Naive thymus-derived CD8-positive, alpha-beta T cell (primary cell): ENCODE measurements at regions not wholly inside any gene's neighbourhood (a gene's known extent, or its start where the extent isn't known, plus 50 kb on each side); places are given as distances from the start of the nearest gene placed in this dataset.

ENCODE experiments used
- ATAC-seq, 2 donors: fragments of 150-1000 bp; cut with Tn5 transposase in 1 of 2; sonication (Bioruptor Pico), chemical (Tn5 transposase) in 1 of 2; 1 replicate in 1 of 2; 2 replicates in 1 of 2; pipeline ENCODE4 v1.10.0; 2021; ENCODE audit warnings: mild to moderate bottlenecking in 2 of 2, moderate library complexity in 2 of 2
- POLR2A ChIA-PET: fragments of 350-600 bp; sonication (Branson Sonifier 250); formaldehyde crosslinking; loops from one replicate; lab custom pipeline; 2021; ENCODE audit warnings: antibody characterized with exemption; lab: Charles Lee
- DNase-seq, 10 donors: peaks; one replicate each; pipeline versions ENCODE4 v3.0.0 to v3.0.0-alpha.2; 2020 to 2022
- H3K27ac Mint-ChIP-seq, 10 donors: one replicate each; pipeline ENCODE4 v1.8.0; 2020 to 2022; ENCODE audit warnings: mild to moderate bottlenecking in 10 of 10, mixed read lengths in 10 of 10, moderate library complexity in 4 of 10, inconsistent platforms in 1 of 10
- H3K27me3 Mint-ChIP-seq, 5 donors: one replicate each; pipeline ENCODE4 v1.8.0; 2021 to 2022; ENCODE audit warnings: mixed read lengths in 5 of 5
- H3K36me3 Mint-ChIP-seq, 3 donors: one replicate each; pipeline ENCODE4 v1.8.0; 2020 to 2022; ENCODE audit warnings: mixed read lengths in 3 of 3, mild to moderate bottlenecking in 2 of 3, inconsistent platforms in 1 of 3
- H3K4me1 Mint-ChIP-seq, 4 donors: one replicate each; pipeline ENCODE4 v1.8.0; 2021 to 2022; ENCODE audit warnings: mixed read lengths in 4 of 4
- H3K4me3 Mint-ChIP-seq, 10 donors: one replicate each; pipeline ENCODE4 v1.8.0; 2020 to 2022; ENCODE audit warnings: mild to moderate bottlenecking in 10 of 10, mixed read lengths in 10 of 10, moderate library complexity in 6 of 10, inconsistent platforms in 1 of 10
- H3K9me3 Mint-ChIP-seq, 9 donors: one replicate each; pipeline ENCODE4 v1.8.0; 2020 to 2022; ENCODE audit warnings: mixed read lengths in 9 of 9, mild to moderate bottlenecking in 3 of 9, inconsistent platforms in 1 of 9, moderate library complexity in 1 of 9

- Mint-ChIP-seq H3K27me3 (peaks cover 11 to 34% (median 16%) of the 10 kb centered on the region in 5 donors), H3K4me1 (peaks cover 0 to 3% (median 0%) of the 10 kb centered on the region in 4 donors), H3K36me3 (peaks cover 0 to 28% (median 16%) of the 10 kb centered on the region in 3 donors), H3K27ac (no peak overlapping the region), H3K9me3 (peaks cover 7 to 30% (median 19%) of the 10 kb centered on the region in 9 donors), H3K4me3 (no peak overlapping the region)
- ATAC-seq (no peak), DNase-seq (no peak)
- POLR2A ChIA-PET = no interaction called here
These were observed 274.1 kb downstream of the ZEB1 start for GRCh38 chr10:31593124-31593523.

GRCh38 chr10:31591569-31591968 is 272.6 kb downstream of the ZEB1 start:
- DNase-seq = no peak
- Mint-ChIP-seq H3K4me3 (no peak overlapping the region), H3K4me1 (peaks cover 0 to 11% (median 4%) of the 10 kb centered on the region in 4 donors), H3K9me3 (peaks cover 7 to 30% (median 19%) of the 10 kb centered on the region in 9 donors), H3K36me3 (peaks cover 0 to 32% (median 16%) of the 10 kb centered on the region in 3 donors), H3K27me3 (peaks cover 15 to 47% (median 25%) of the 10 kb centered on the region in 5 donors), H3K27ac (no peak overlapping the region)
- POLR2A ChIA-PET = no interaction called here
- no peak for ATAC-seq

GRCh38 chr10:31590023-31590800 is 271.2 kb downstream of the ZEB1 start:
- POLR2A ChIA-PET = no interaction called here
- peaks cover 0 to 14% (median 5%) of the 10 kb centered on the region in 4 donors for H3K4me1 Mint-ChIP-seq
- H3K36me3 Mint-ChIP-seq = peaks cover 0 to 32% (median 16%) of the 10 kb centered on the region in 3 donors
- DNase-seq (no peak), ATAC-seq (no peak)
- H3K27ac Mint-ChIP-seq = no peak overlapping the region
- H3K9me3 Mint-ChIP-seq = peaks cover 7 to 30% (median 19%) of the 10 kb centered on the region in 9 donors
- no peak overlapping the region for H3K4me3 Mint-ChIP-seq
- peaks cover 16 to 47% (median 26%) of the 10 kb centered on the region in 5 donors for H3K27me3 Mint-ChIP-seq

- peaks cover 12 to 41% (median 17%) of the 10 kb centered on the region in 5 donors for H3K27me3 Mint-ChIP-seq
- peaks cover 0 to 27% (median 15%) of the 10 kb centered on the region in 3 donors for H3K36me3 Mint-ChIP-seq
- H3K4me1 Mint-ChIP-seq = peaks cover 0 to 18% (median 5%) of the 10 kb centered on the region in 4 donors
- DNase-seq (no peak), ATAC-seq (no peak)
- H3K27ac Mint-ChIP-seq = no peak overlapping the region
- H3K9me3 Mint-ChIP-seq = peaks cover 7 to 22% (median 16%) of the 10 kb centered on the region in 9 donors
- POLR2A ChIA-PET = no interaction called here
- peak overlapping the region in 1 of 10 donors; percentile 60 for H3K4me3 Mint-ChIP-seq
These were observed 268.7 kb downstream of the ZEB1 start for GRCh38 chr10:31587691-31588090.

GRCh38 chr10:31586723-31587638 is 268.0 kb downstream of the ZEB1 start:
- no peak for DNase-seq
- ATAC-seq = peak in 1 of 2 donors; percentile 29
- H3K9me3 Mint-ChIP-seq = peaks cover 5 to 16% (median 11%) of the 10 kb centered on the region in 9 donors
- H3K4me3 Mint-ChIP-seq = peak overlapping the region; percentile 32 to 75 (median 63)
- H3K27ac Mint-ChIP-seq = peak overlapping the region in 2 of 10 donors; percentile 22 to 72
- peaks cover 0 to 21% (median 6%) of the 10 kb centered on the region in 4 donors for H3K4me1 Mint-ChIP-seq
- H3K27me3 Mint-ChIP-seq = peaks cover 12 to 41% (median 15%) of the 10 kb centered on the region in 5 donors
- POLR2A ChIA-PET = no interaction called here
- peaks cover 0 to 19% (median 10%) of the 10 kb centered on the region in 3 donors for H3K36me3 Mint-ChIP-seq

- peaks cover 0 to 4% (median 2%) of the 10 kb centered on the region in 3 donors for H3K36me3 Mint-ChIP-seq
- ATAC-seq = no peak
- peaks cover 5 to 27% (median 10%) of the 10 kb centered on the region in 5 donors for H3K27me3 Mint-ChIP-seq
- no peak overlapping the region for H3K27ac Mint-ChIP-seq
- peaks cover 0 to 23% (median 7%) of the 10 kb centered on the region in 4 donors for H3K4me1 Mint-ChIP-seq
- no peak overlapping the region for H3K4me3 Mint-ChIP-seq
- DNase-seq = no peak
- peaks cover 0 to 3% (median 0%) of the 10 kb centered on the region in 9 donors for H3K9me3 Mint-ChIP-seq
- POLR2A ChIA-PET = no interaction called here
These were observed 265.9 kb downstream of the ZEB1 start for GRCh38 chr10:31584876-31585275.

- Mint-ChIP-seq H3K9me3 (peaks cover 0 to 3% (median 0%) of the 10 kb centered on the region in 9 donors), H3K27ac (no peak overlapping the region), H3K4me1 (peaks cover 0 to 22% (median 8%) of the 10 kb centered on the region in 4 donors), H3K36me3 (peaks cover 0 to 4% (median 0%) of the 10 kb centered on the region in 3 donors), H3K4me3 (no peak overlapping the region), H3K27me3 (peaks cover 5 to 24% (median 10%) of the 10 kb centered on the region in 5 donors)
- DNase-seq (no peak), ATAC-seq (no peak)
- POLR2A ChIA-PET = no interaction called here
These were observed 265.1 kb downstream of the ZEB1 start for GRCh38 chr10:31584098-31584631.

GRCh38 chr10:31583293-31583692 is 264.3 kb downstream of the ZEB1 start:
- Mint-ChIP-seq H3K27ac (no peak overlapping the region), H3K4me3 (no peak overlapping the region), H3K4me1 (peaks cover 4 to 29% (median 13%) of the 10 kb centered on the region in 4 donors), H3K36me3 (peaks cover 0 to 4% (median 0%) of the 10 kb centered on the region in 3 donors), H3K27me3 (peaks cover 5 to 24% (median 10%) of the 10 kb centered on the region in 5 donors), H3K9me3 (peaks cover 0 to 5% (median 0%) of the 10 kb centered on the region in 9 donors)
- DNase-seq (no peak), ATAC-seq (no peak)
- POLR2A ChIA-PET = no interaction called here

- Mint-ChIP-seq H3K9me3 (peaks cover 0 to 11% (median 1%) of the 10 kb centered on the region in 9 donors), H3K27me3 (peaks cover 5 to 17% (median 10%) of the 10 kb centered on the region in 5 donors), H3K4me1 (peaks cover 7 to 31% (median 16%) of the 10 kb centered on the region in 4 donors), H3K27ac (no peak overlapping the region), H3K4me3 (no peak overlapping the region), H3K36me3 (peaks cover 0 to 4% (median 0%) of the 10 kb centered on the region in 3 donors)
- no peak for DNase-seq
- ATAC-seq = no peak
- POLR2A ChIA-PET = no interaction called here
These were observed 263.5 kb downstream of the ZEB1 start for GRCh38 chr10:31582365-31583052.

- DNase-seq (no peak), ATAC-seq (no peak)
- POLR2A ChIA-PET = no interaction called here
- Mint-ChIP-seq H3K4me3 (no peak overlapping the region), H3K9me3 (peaks cover 0 to 17% (median 5%) of the 10 kb centered on the region in 9 donors), H3K27ac (no peak overlapping the region), H3K27me3 (peaks cover 2 to 11% (median 7%) of the 10 kb centered on the region in 5 donors), H3K4me1 (peaks cover 7 to 26% (median 13%) of the 10 kb centered on the region in 4 donors), H3K36me3 (peaks cover 0 to under 1% (median 0%) of the 10 kb centered on the region in 3 donors)
These were observed 262.8 kb downstream of the ZEB1 start for GRCh38 chr10:31581741-31582323.

GRCh38 chr10:31580646-31581045 is 261.6 kb downstream of the ZEB1 start:
- POLR2A ChIA-PET = no interaction called here
- Mint-ChIP-seq H3K27ac (no peak overlapping the region), H3K9me3 (peaks cover 0 to 17% (median 5%) of the 10 kb centered on the region in 9 donors), H3K4me3 (peak overlapping the region in 1 of 10 donors; percentile 31), H3K27me3 (peaks cover 0 to 9% (median 5%) of the 10 kb centered on the region in 5 donors), H3K4me1 (peaks cover 7 to 22% (median 11%) of the 10 kb centered on the region in 4 donors), H3K36me3 (peaks cover 0 to 5% (median 0%) of the 10 kb centered on the region in 3 donors)
- ATAC-seq = no peak
- DNase-seq = no peak
